ENCODE measurements at regions not wholly inside any gene's neighbourhood (a gene's known extent, or its start where the extent isn't known, plus 50 kb on each side); places are given as distances from the start of the nearest gene placed in this dataset.

GRCh38 chr4:54493862-54494261, 163.9 kb upstream of the KIT start:
- no peak for DNase-seq (ENCODE audit: low spot score)
- Histone ChIP-seq H3K9me3 (ENCODE audit: low read depth, low read length, poor library complexity, severe bottlenecking) (no peaks in the 10 kb centered on the region), H3K27me3 (replicated peaks; ENCODE audit: insufficient read depth, low read depth, low read length, poor library complexity) (no peaks in the 10 kb centered on the region), H3K27ac (ENCODE audit: low read depth, low read length, poor library complexity, severe bottlenecking) (no peak overlapping the region), H3K36me3 (ENCODE audit: insufficient read depth, low read length, poor library complexity, severe bottlenecking) (no peaks in the 10 kb centered on the region), H3K4me3 (ENCODE audit: low read depth, low read length, poor library complexity, severe bottlenecking) (no peak overlapping the region), H3K4me1 (ENCODE audit: insufficient read depth, low read length, poor library complexity, severe bottlenecking) (peaks cover 3% of the 10 kb centered on the region)
- ChIA-PET CTCF (no interaction called here), POLR2A (ENCODE audit: low non-redundant PET) (no interaction called here)
- TF ChIP-seq CTCF (conservative IDR thresholded peaks at IDR 0.05; ENCODE audit: low read depth, low read length) (no peak), EZH2 (IDR thresholded peaks at IDR 0.05; ENCODE audit: borderline replicate concordance, low read depth, low read length, poor library complexity, severe bottlenecking) (no peak)
- intact Hi-C loops (cut with micrococcal nuclease; ENCODE audit: unreplicated experiment) = no loop called here
- BruUV-seq (replicated peaks) = no TSS peak

- CTCF ChIA-PET = no interaction called here
These were observed 162.7 kb upstream of the KIT start for GRCh38 chr4:54495091-54495490.

GRCh38 chr4:54495641-54496040, 162.1 kb upstream of the KIT start:
- intact Hi-C loops (cut with micrococcal nuclease; ENCODE audit: unreplicated experiment) = no loop called here
- Histone ChIP-seq H3K27ac (ENCODE audit: low read depth, low read length, poor library complexity, severe bottlenecking) (no peak overlapping the region), H3K27me3 (replicated peaks; ENCODE audit: insufficient read depth, low read depth, low read length, poor library complexity) (no peaks in the 10 kb centered on the region), H3K36me3 (ENCODE audit: insufficient read depth, low read length, poor library complexity, severe bottlenecking) (no peaks in the 10 kb centered on the region), H3K4me3 (ENCODE audit: low read depth, low read length, poor library complexity, severe bottlenecking) (no peak overlapping the region), H3K4me1 (ENCODE audit: insufficient read depth, low read length, poor library complexity, severe bottlenecking) (peaks cover 15% of the 10 kb centered on the region), H3K9me3 (ENCODE audit: low read depth, low read length, poor library complexity, severe bottlenecking) (no peaks in the 10 kb centered on the region)
- ChIA-PET POLR2A (ENCODE audit: low non-redundant PET) (no interaction called here), CTCF (no interaction called here)
- no peak for DNase-seq (ENCODE audit: low spot score)
- no TSS peak for BruUV-seq (replicated peaks)
- TF ChIP-seq CTCF (conservative IDR thresholded peaks at IDR 0.05; ENCODE audit: low read depth, low read length) (no peak), EZH2 (IDR thresholded peaks at IDR 0.05; ENCODE audit: borderline replicate concordance, low read depth, low read length, poor library complexity, severe bottlenecking) (no peak)

More at GRCh38 chr4:54495091-54495490, 162.7 kb upstream of the KIT start:
- Histone ChIP-seq H3K4me3 (ENCODE audit: low read depth, low read length, poor library complexity, severe bottlenecking) (no peak overlapping the region), H3K4me1 (ENCODE audit: insufficient read depth, low read length, poor library complexity, severe bottlenecking) (peaks cover 11% of the 10 kb centered on the region), H3K27me3 (replicated peaks; ENCODE audit: insufficient read depth, low read depth, low read length, poor library complexity) (no peaks in the 10 kb centered on the region), H3K36me3 (ENCODE audit: insufficient read depth, low read length, poor library complexity, severe bottlenecking) (no peaks in the 10 kb centered on the region), H3K27ac (ENCODE audit: low read depth, low read length, poor library complexity, severe bottlenecking) (no peak overlapping the region), H3K9me3 (ENCODE audit: low read depth, low read length, poor library complexity, severe bottlenecking) (no peaks in the 10 kb centered on the region)
- BruUV-seq (replicated peaks) = no TSS peak
- intact Hi-C loops (cut with micrococcal nuclease; ENCODE audit: unreplicated experiment) = no loop called here
- DNase-seq (ENCODE audit: low spot score) = no peak
- POLR2A ChIA-PET (ENCODE audit: low non-redundant PET) = no interaction called here
- TF ChIP-seq CTCF (conservative IDR thresholded peaks at IDR 0.05; ENCODE audit: low read depth, low read length) = no peak
- TF ChIP-seq EZH2 (IDR thresholded peaks at IDR 0.05; ENCODE audit: borderline replicate concordance, low read depth, low read length, poor library complexity, severe bottlenecking) = no peak
